HL-60 (cell line): ENCODE measurements at regions not wholly inside any gene's neighbourhood (a gene's known extent, or its start where the extent isn't known, plus 50 kb on each side); places are given as distances from the start of the nearest gene placed in this dataset.

Experiments used
- DNase-seq, 2 experiments: peaks; one replicate each; pipeline ENCODE4 v3.0.0-alpha.2; 2010 to 2020; ENCODE audit warnings: low read depth in 1 of 2, low spot score in 1 of 2
- H3K27ac ChIP-seq: fragments of 250-450 bp; sonication (Bioruptor Pico); replicated peaks from 2 replicates; pipeline ENCODE4 v1.5.1; 2020; ENCODE audit warnings: mild to moderate bottlenecking, moderate library complexity
- H3K27me3 ChIP-seq: fragments of 250-450 bp; sonication (Bioruptor Pico); 2 replicates; pipeline ENCODE4 v1.5.1; 2021; ENCODE audit warnings: mild to moderate bottlenecking, moderate library complexity; ENCODE audit not compliant: insufficient read depth, poor library complexity, severe bottlenecking
- H3K4me3 ChIP-seq: replicated peaks from 2 replicates; pipeline ENCODE4 v1.5.1; 2011; ENCODE audit warnings: mild to moderate bottlenecking, control low read depth, low read length; ENCODE audit not compliant: insufficient read depth
- GABPA ChIP-seq: IDR thresholded peaks from 2 replicates; pipeline ENCODE4 v1.6.1; 2012; ENCODE audit warnings: low read depth
- POLR2AphosphoS5 ChIP-seq: IDR thresholded peaks from 2 replicates; pipeline ENCODE4 v1.6.1; 2012; ENCODE audit warnings: low read depth
- SPI1 ChIP-seq: IDR thresholded peaks from 2 replicates; pipeline ENCODE4 v1.6.1; 2012; ENCODE audit warnings: low read depth, mild to moderate bottlenecking, borderline replicate concordance
- TF ChIP-seq, protein P1 (sequence below): IDR thresholded peaks from one replicate; pipeline ENCODE4 v1.5.1; 2011; ENCODE audit warnings: low read length, control low read depth, inconsistent platforms; ENCODE audit not compliant: insufficient read depth
- TF ChIP-seq, protein P2 (sequence below): IDR thresholded peaks from 2 replicates; pipeline ENCODE4 v1.6.1; 2012; ENCODE audit warnings: low read depth; ENCODE audit not compliant: insufficient replicate concordance

DNA sequence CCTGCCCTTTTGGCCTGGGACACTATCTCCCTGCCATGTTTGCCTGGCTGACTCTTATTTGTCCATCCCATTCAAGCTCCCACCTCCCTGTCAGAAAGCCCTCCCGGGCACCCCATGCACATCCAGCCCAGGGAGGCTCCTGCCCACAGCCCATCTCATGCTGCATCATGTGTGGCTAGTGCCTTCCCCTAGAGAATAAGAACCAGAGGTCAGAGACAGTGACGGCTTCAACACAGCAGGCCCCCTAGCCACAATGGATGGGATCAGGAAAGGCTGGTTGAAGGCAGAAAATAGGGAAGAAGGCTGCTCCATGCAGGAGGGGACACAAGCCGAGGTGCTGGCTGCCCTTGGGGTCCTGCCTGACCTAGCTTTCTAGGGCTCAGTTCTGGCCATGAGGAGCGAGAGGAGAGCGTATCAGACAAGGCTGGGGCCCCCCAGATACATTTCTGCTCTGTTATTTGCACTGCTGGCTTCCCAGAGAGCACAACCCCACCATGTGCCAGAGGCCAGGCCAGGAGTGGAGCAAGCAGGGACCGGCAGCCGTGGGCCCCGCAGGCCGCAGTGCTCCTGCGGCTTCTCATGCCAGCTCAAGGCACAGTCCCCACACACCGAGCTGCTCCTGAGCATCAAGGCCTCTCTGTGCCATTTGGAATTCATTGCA, 161.1 kb upstream of the ZMIZ1 start:
- DNase-seq = no peak

DNA sequence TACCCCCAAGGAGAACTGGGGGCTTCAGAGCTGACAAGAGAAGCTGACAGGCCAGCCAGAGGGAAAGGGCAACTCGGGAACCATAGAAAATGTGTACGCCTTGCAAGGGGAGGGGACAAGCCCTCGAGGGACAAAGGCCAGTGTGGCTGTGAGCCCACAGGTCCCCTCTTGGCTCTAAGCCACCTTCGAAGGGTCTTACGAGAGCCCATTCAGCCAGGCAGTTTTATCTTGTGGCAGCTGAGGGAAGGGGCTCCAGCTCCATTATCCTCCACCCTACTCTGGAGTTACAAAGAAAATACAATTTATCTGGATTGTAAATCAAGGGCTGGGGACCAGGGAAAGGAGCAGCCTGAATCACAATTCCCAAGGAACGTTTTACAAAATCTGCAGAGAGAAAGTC, 159.5 kb upstream of the ZMIZ1 start:
- no peak for TF ChIP-seq POLR2AphosphoS5
- TF ChIP-seq, protein P1, sequence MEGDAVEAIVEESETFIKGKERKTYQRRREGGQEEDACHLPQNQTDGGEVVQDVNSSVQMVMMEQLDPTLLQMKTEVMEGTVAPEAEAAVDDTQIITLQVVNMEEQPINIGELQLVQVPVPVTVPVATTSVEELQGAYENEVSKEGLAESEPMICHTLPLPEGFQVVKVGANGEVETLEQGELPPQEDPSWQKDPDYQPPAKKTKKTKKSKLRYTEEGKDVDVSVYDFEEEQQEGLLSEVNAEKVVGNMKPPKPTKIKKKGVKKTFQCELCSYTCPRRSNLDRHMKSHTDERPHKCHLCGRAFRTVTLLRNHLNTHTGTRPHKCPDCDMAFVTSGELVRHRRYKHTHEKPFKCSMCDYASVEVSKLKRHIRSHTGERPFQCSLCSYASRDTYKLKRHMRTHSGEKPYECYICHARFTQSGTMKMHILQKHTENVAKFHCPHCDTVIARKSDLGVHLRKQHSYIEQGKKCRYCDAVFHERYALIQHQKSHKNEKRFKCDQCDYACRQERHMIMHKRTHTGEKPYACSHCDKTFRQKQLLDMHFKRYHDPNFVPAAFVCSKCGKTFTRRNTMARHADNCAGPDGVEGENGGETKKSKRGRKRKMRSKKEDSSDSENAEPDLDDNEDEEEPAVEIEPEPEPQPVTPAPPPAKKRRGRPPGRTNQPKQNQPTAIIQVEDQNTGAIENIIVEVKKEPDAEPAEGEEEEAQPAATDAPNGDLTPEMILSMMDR = no peak
- no peak for TF ChIP-seq GABPA
- TF ChIP-seq, protein P2, sequence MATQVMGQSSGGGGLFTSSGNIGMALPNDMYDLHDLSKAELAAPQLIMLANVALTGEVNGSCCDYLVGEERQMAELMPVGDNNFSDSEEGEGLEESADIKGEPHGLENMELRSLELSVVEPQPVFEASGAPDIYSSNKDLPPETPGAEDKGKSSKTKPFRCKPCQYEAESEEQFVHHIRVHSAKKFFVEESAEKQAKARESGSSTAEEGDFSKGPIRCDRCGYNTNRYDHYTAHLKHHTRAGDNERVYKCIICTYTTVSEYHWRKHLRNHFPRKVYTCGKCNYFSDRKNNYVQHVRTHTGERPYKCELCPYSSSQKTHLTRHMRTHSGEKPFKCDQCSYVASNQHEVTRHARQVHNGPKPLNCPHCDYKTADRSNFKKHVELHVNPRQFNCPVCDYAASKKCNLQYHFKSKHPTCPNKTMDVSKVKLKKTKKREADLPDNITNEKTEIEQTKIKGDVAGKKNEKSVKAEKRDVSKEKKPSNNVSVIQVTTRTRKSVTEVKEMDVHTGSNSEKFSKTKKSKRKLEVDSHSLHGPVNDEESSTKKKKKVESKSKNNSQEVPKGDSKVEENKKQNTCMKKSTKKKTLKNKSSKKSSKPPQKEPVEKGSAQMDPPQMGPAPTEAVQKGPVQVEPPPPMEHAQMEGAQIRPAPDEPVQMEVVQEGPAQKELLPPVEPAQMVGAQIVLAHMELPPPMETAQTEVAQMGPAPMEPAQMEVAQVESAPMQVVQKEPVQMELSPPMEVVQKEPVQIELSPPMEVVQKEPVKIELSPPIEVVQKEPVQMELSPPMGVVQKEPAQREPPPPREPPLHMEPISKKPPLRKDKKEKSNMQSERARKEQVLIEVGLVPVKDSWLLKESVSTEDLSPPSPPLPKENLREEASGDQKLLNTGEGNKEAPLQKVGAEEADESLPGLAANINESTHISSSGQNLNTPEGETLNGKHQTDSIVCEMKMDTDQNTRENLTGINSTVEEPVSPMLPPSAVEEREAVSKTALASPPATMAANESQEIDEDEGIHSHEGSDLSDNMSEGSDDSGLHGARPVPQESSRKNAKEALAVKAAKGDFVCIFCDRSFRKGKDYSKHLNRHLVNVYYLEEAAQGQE = no peak
- no peak for TF ChIP-seq SPI1
- no peak overlapping the region for H3K4me3 ChIP-seq
- DNase-seq = no peak
- H3K27me3 ChIP-seq = no peaks in the 10 kb centered on the region
- H3K27ac ChIP-seq = no peak overlapping the region

More for the DNA sequence above, 161.1 kb upstream of the ZMIZ1 start:
- Histone ChIP-seq H3K27me3 (no peaks in the 10 kb centered on the region), H3K4me3 (no peak overlapping the region), H3K27ac (no peak overlapping the region)
- TF ChIP-seq GABPA (no peak), SPI1 (no peak), POLR2AphosphoS5 (no peak)
- TF ChIP-seq, protein P2 = no peak
- TF ChIP-seq, protein P1 = no peak

DNA sequence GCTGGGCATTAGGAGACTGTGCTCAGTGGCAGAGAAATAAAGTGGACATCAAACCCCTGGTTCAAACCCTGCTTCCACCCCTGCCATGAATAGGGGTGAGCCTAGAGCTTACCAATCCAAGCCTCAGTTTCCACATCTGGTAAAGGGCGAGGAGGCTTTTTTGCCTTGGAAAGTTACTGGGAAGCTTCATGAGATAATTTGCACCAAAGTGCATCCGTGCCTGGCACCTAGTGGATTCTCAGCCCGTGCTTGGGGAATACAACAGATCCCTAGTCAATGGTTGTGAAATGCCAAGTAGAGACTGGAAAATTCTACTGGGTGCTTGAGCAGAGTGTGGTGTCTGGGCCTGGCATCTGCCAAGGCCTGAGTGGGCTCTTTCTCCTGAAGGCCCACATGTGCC, 158.7 kb upstream of the ZMIZ1 start:
- DNase-seq = no peak
- H3K27ac ChIP-seq = no peak overlapping the region
- no peak overlapping the region for H3K4me3 ChIP-seq
- H3K27me3 ChIP-seq = no peaks in the 10 kb centered on the region
- TF ChIP-seq, protein P2 = no peak
- no peak for TF ChIP-seq GABPA
- TF ChIP-seq, protein P1 = no peak
- TF ChIP-seq SPI1 = no peak
- TF ChIP-seq POLR2AphosphoS5 = no peak
